HEK293 (cell line): ENCODE measurements at regions not wholly inside any gene's neighbourhood (a gene's known extent, or its start where the extent isn't known, plus 50 kb on each side); places are given as distances from the start of the nearest gene placed in this dataset.

Experiments
- CTCF ChIA-PET: fragments of 350-600 bp; formaldehyde crosslinking; extraction: SDS; loops from one replicate; lab custom pipeline; 2021; ENCODE audit warnings: antibody characterized with exemption; lab: Yijun Ruan, JAX
- POLR2A ChIA-PET: fragments of 300-600 bp; formaldehyde crosslinking; extraction: SDS; loops from one replicate; lab custom pipeline; 2020; ENCODE audit warnings: antibody characterized with exemption, inconsistent platforms; lab: Yijun Ruan, JAX
- H3K27ac ChIP-seq: fragments of 200-500 bp; sonication (Bioruptor generic); 2 replicates; pipeline ENCODE4 v1.5.1; 2014; ENCODE audit warnings: low read depth, low read length, control low read depth, inconsistent platforms; ENCODE audit errors: extremely low read depth
- H3K36me3 ChIP-seq, 2 experiments: fragments of 200-500 bp in 1 of 2; sonication (Bioruptor generic) in 1 of 2; 1 replicate in 1 of 2; 2 replicates in 1 of 2; pipeline ENCODE4 v1.5.1; 2014 to 2017; ENCODE audit warnings: inconsistent platforms in 2 of 2, low read length in 2 of 2; ENCODE audit not compliant: control insufficient read depth in 2 of 2, insufficient read depth in 1 of 2
- H3K4me1 ChIP-seq: fragments of 200-500 bp; sonication (Bioruptor generic); 2 replicates; pipeline ENCODE4 v1.5.1; 2014; ENCODE audit warnings: mild to moderate bottlenecking, low read length, inconsistent platforms; ENCODE audit not compliant: control insufficient read depth, insufficient read depth
- H3K4me3 ChIP-seq: 2 replicates; pipeline ENCODE4 v1.5.1; 2011; ENCODE audit warnings: low read depth, mild to moderate bottlenecking, control low read depth, low read length, moderate library complexity
- H3K9me3 ChIP-seq: fragments of 200-500 bp; sonication (Bioruptor generic); 2 replicates; pipeline ENCODE4 v1.5.1; 2014; ENCODE audit warnings: low read depth, low read length, inconsistent platforms; ENCODE audit not compliant: control insufficient read depth, insufficient read depth
- KLF16 ChIP-seq: fragments of 450-650 bp; formaldehyde crosslinking; IDR thresholded peaks from 2 replicates; pipeline ENCODE4 v1.5.1; 2017; ENCODE audit warnings: missing biosample characterization, missing genetic modification characterization
- KLF7 ChIP-seq: fragments of 450-650 bp; formaldehyde crosslinking; IDR thresholded peaks from 2 replicates; pipeline ENCODE4 v1.5.1; 2016; ENCODE audit warnings: missing biosample characterization, missing genetic modification characterization, borderline replicate concordance
- SALL2 ChIP-seq: fragments of 450-650 bp; formaldehyde crosslinking; IDR thresholded peaks from 2 replicates; pipeline ENCODE4 v1.5.0; 2017; ENCODE audit warnings: missing biosample characterization, mild to moderate bottlenecking, missing genetic modification characterization, borderline replicate concordance
- YY2 ChIP-seq: fragments of 450-650 bp; formaldehyde crosslinking; IDR thresholded peaks from 2 replicates; pipeline ENCODE4 v1.5.1; 2016; ENCODE audit warnings: missing biosample characterization, missing genetic modification characterization
- ZBTB17 ChIP-seq: fragments of 450-650 bp; formaldehyde crosslinking; IDR thresholded peaks from 2 replicates; pipeline ENCODE4 v1.5.1; 2016; ENCODE audit warnings: missing biosample characterization, missing genetic modification characterization
- ZBTB20 ChIP-seq: fragments of 450-650 bp; formaldehyde crosslinking; IDR thresholded peaks from 2 replicates; pipeline ENCODE4 v1.5.1; 2016; ENCODE audit warnings: missing biosample characterization, missing genetic modification characterization
- ZFHX2 ChIP-seq: fragments of 450-650 bp; formaldehyde crosslinking; conservative IDR thresholded peaks from 2 replicates; pipeline ENCODE4 v1.5.1; 2016; ENCODE audit warnings: missing biosample characterization, missing genetic modification characterization
- ZFP41 ChIP-seq: fragments of 450-650 bp; formaldehyde crosslinking; IDR thresholded peaks from 2 replicates; pipeline ENCODE4 v1.5.1; 2016; ENCODE audit warnings: missing biosample characterization, missing genetic modification characterization, borderline replicate concordance
- ZNF114 ChIP-seq: fragments of 450-650 bp; formaldehyde crosslinking; IDR thresholded peaks from 2 replicates; pipeline ENCODE4 v1.5.0; 2017; ENCODE audit warnings: missing biosample characterization, missing genetic modification characterization
- ZNF2 ChIP-seq: fragments of 450-650 bp; formaldehyde crosslinking; IDR thresholded peaks from 2 replicates; pipeline ENCODE4 v1.5.1; 2016; ENCODE audit warnings: missing biosample characterization, missing genetic modification characterization
- ZNF391 ChIP-seq: fragments of 450-650 bp; formaldehyde crosslinking; IDR thresholded peaks from 2 replicates; pipeline ENCODE4 v1.5.1; 2016; ENCODE audit warnings: low read depth, missing biosample characterization, missing genetic modification characterization, borderline replicate concordance
- ZNF677 ChIP-seq: fragments of 450-650 bp; IDR thresholded peaks from 2 replicates; pipeline ENCODE4 v1.5.0; 2018; ENCODE audit warnings: missing biosample characterization, mild to moderate bottlenecking, missing genetic modification characterization, moderate library complexity
- ZNF701 ChIP-seq: fragments of 450-650 bp; formaldehyde crosslinking; IDR thresholded peaks from 2 replicates; pipeline ENCODE4 v1.5.1; 2016; ENCODE audit warnings: missing biosample characterization, missing genetic modification characterization
- ZNF837 ChIP-seq: fragments of 450-650 bp; formaldehyde crosslinking; IDR thresholded peaks from 2 replicates; pipeline ENCODE4 v1.5.1; 2016; ENCODE audit warnings: missing biosample characterization, missing genetic modification characterization
- TF ChIP-seq, protein P1 (sequence below): IDR thresholded peaks from 2 replicates; pipeline ENCODE4 v1.6.1; 2011; ENCODE audit warnings: mild to moderate bottlenecking, low read depth, low read length, borderline replicate concordance
- TF ChIP-seq, protein P2 (sequence below): fragments of 450-650 bp; formaldehyde crosslinking; IDR thresholded peaks from 2 replicates; pipeline ENCODE4 v1.5.1; 2017; ENCODE audit warnings: missing biosample characterization, missing genetic modification characterization
- TF ChIP-seq, protein P3 (sequence below): fragments of 450-650 bp; formaldehyde crosslinking; IDR thresholded peaks from 2 replicates; pipeline ENCODE4 v1.5.1; 2016; ENCODE audit warnings: missing biosample characterization, missing genetic modification characterization
- TF ChIP-seq, protein P4 (sequence below): fragments of 450-650 bp; formaldehyde crosslinking; IDR thresholded peaks from 2 replicates; pipeline ENCODE4 v1.5.1; 2016; ENCODE audit warnings: missing biosample characterization, missing genetic modification characterization
- TF ChIP-seq, protein P5 (sequence below): fragments of 450-650 bp; formaldehyde crosslinking; IDR thresholded peaks from 2 replicates; pipeline ENCODE4 v1.5.1; 2016; ENCODE audit warnings: missing biosample characterization, missing genetic modification characterization

DNA sequence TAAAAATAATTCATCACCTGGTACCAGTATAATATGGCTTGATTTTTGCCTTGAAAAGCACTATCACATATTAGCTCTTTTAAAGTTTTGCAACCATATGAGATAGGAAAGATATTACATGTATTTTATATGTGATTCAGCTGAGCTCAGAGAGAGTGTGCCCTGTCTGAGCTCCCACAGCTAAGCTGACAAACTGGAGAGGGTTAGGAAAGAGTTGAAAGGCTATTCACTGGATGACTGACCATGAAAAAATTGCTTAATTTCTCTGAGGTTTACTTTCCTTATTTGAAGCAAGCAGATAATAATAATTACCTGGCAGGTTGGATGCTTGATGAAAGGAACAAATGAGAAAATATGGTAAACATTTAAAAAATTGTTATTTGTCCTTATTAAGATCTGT is 97.4 kb upstream of the CCDC80 start:
- H3K4me3 ChIP-seq = no peak overlapping the region
- H3K27ac ChIP-seq = no peak overlapping the region
- ChIA-PET POLR2A (no interaction called here), CTCF (interaction anchor here (0.7 kb wide), 1 partner anchor 1383 kb away, joined by 3 read pairs; no protein-coding TSS in a partner anchor)
- TF ChIP-seq ZNF391 (tag by site-specific recombination) (no peak), ZNF2 (tag by site-specific recombination) (no peak), ZFHX2 (tag by site-specific recombination) (no peak), ZNF677 (tag by site-specific recombination) (no peak), ZBTB17 (no peak), KLF16 (no peak), KLF7 (tag by site-specific recombination) (no peak), SALL2 (tag by site-specific recombination) (no peak), ZNF114 (tag by site-specific recombination) (no peak), ZFP41 (tag by site-specific recombination) (no peak), YY2 (tag by site-specific recombination) (no peak), ZNF701 (no peak), ZBTB20 (no peak), ZNF837 (tag by site-specific recombination) (no peak)
- TF ChIP-seq, protein P1, sequence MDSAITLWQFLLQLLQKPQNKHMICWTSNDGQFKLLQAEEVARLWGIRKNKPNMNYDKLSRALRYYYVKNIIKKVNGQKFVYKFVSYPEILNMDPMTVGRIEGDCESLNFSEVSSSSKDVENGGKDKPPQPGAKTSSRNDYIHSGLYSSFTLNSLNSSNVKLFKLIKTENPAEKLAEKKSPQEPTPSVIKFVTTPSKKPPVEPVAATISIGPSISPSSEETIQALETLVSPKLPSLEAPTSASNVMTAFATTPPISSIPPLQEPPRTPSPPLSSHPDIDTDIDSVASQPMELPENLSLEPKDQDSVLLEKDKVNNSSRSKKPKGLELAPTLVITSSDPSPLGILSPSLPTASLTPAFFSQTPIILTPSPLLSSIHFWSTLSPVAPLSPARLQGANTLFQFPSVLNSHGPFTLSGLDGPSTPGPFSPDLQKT = no peak
- TF ChIP-seq, protein P2, sequence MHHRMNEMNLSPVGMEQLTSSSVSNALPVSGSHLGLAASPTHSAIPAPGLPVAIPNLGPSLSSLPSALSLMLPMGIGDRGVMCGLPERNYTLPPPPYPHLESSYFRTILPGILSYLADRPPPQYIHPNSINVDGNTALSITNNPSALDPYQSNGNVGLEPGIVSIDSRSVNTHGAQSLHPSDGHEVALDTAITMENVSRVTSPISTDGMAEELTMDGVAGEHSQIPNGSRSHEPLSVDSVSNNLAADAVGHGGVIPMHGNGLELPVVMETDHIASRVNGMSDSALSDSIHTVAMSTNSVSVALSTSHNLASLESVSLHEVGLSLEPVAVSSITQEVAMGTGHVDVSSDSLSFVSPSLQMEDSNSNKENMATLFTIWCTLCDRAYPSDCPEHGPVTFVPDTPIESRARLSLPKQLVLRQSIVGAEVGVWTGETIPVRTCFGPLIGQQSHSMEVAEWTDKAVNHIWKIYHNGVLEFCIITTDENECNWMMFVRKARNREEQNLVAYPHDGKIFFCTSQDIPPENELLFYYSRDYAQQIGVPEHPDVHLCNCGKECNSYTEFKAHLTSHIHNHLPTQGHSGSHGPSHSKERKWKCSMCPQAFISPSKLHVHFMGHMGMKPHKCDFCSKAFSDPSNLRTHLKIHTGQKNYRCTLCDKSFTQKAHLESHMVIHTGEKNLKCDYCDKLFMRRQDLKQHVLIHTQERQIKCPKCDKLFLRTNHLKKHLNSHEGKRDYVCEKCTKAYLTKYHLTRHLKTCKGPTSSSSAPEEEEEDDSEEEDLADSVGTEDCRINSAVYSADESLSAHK = no peak
- TF ChIP-seq, protein P3, sequence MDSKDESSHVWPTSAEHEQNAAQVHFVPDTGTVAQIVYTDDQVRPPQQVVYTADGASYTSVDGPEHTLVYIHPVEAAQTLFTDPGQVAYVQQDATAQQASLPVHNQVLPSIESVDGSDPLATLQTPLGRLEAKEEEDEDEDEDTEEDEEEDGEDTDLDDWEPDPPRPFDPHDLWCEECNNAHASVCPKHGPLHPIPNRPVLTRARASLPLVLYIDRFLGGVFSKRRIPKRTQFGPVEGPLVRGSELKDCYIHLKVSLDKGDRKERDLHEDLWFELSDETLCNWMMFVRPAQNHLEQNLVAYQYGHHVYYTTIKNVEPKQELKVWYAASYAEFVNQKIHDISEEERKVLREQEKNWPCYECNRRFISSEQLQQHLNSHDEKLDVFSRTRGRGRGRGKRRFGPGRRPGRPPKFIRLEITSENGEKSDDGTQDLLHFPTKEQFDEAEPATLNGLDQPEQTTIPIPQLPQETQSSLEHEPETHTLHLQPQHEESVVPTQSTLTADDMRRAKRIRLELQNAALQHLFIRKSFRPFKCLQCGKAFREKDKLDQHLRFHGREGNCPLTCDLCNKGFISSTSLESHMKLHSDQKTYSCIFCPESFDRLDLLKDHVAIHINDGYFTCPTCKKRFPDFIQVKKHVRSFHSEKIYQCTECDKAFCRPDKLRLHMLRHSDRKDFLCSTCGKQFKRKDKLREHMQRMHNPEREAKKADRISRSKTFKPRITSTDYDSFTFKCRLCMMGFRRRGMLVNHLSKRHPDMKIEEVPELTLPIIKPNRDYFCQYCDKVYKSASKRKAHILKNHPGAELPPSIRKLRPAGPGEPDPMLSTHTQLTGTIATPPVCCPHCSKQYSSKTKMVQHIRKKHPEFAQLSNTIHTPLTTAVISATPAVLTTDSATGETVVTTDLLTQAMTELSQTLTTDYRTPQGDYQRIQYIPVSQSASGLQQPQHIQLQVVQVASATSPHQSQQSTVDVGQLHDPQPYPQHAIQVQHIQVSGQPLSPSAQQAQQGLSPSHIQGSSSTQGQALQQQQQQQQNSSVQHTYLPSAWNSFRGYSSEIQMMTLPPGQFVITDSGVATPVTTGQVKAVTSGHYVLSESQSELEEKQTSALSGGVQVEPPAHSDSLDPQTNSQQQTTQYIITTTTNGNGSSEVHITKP = no peak
- TF ChIP-seq, protein P4, sequence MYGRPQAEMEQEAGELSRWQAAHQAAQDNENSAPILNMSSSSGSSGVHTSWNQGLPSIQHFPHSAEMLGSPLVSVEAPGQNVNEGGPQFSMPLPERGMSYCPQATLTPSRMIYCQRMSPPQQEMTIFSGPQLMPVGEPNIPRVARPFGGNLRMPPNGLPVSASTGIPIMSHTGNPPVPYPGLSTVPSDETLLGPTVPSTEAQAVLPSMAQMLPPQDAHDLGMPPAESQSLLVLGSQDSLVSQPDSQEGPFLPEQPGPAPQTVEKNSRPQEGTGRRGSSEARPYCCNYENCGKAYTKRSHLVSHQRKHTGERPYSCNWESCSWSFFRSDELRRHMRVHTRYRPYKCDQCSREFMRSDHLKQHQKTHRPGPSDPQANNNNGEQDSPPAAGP (tag by site-specific recombination) = no peak
- TF ChIP-seq, protein P5, sequence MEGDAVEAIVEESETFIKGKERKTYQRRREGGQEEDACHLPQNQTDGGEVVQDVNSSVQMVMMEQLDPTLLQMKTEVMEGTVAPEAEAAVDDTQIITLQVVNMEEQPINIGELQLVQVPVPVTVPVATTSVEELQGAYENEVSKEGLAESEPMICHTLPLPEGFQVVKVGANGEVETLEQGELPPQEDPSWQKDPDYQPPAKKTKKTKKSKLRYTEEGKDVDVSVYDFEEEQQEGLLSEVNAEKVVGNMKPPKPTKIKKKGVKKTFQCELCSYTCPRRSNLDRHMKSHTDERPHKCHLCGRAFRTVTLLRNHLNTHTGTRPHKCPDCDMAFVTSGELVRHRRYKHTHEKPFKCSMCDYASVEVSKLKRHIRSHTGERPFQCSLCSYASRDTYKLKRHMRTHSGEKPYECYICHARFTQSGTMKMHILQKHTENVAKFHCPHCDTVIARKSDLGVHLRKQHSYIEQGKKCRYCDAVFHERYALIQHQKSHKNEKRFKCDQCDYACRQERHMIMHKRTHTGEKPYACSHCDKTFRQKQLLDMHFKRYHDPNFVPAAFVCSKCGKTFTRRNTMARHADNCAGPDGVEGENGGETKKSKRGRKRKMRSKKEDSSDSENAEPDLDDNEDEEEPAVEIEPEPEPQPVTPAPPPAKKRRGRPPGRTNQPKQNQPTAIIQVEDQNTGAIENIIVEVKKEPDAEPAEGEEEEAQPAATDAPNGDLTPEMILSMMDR (tag by site-specific recombination) = no peak
- H3K36me3 ChIP-seq = no peaks in the 10 kb centered on the region
- no peaks in the 10 kb centered on the region for H3K4me1 ChIP-seq
- H3K9me3 ChIP-seq = no peaks in the 10 kb centered on the region
